Activated CD8-positive, alpha-beta T cell treated with anti-CD3 and anti-CD28 coated beads for 36 hours (primary cell): ENCODE measurements at regions not wholly inside any gene's neighbourhood (a gene's known extent, or its start where the extent isn't known, plus 50 kb on each side); places are given as distances from the start of the nearest gene placed in this dataset.

Source experiments
- ATAC-seq: fragments of 200-7000 bp; cut with Tn5 transposase; one replicate; pipeline ENCODE4 v1.10.0; 2021; ENCODE audit warnings: mild to moderate bottlenecking, moderate library complexity
- CTCF ChIA-PET: fragments of 350-600 bp; sonication (Branson Sonifier 250); formaldehyde crosslinking; loops from one replicate; lab custom pipeline; 2021; ENCODE audit warnings: antibody characterized with exemption; lab: Charles Lee
- POLR2A ChIA-PET: fragments of 350-600 bp; sonication (Branson Sonifier 250); formaldehyde crosslinking; loops from one replicate; lab custom pipeline; 2021; ENCODE audit warnings: antibody characterized with exemption; lab: Charles Lee
- DNase-seq: peaks from one replicate; pipeline ENCODE4 v3.0.0-alpha.2; 2020
- H3K27ac Mint-ChIP-seq: one replicate; pipeline ENCODE4 v1.8.0; 2021; ENCODE audit warnings: mild to moderate bottlenecking, mixed read lengths
- H3K27me3 Mint-ChIP-seq: one replicate; pipeline ENCODE4 v1.8.0; 2021; ENCODE audit warnings: mixed read lengths
- H3K36me3 Mint-ChIP-seq: one replicate; pipeline ENCODE4 v1.8.0; 2021; ENCODE audit warnings: low read depth, mixed read lengths
- H3K4me1 Mint-ChIP-seq: one replicate; pipeline ENCODE4 v1.8.0; 2021; ENCODE audit warnings: low read depth, mixed read lengths
- H3K4me3 Mint-ChIP-seq: one replicate; pipeline ENCODE4 v1.8.0; 2021; ENCODE audit warnings: mild to moderate bottlenecking, moderate library complexity, mixed read lengths
- H3K9me3 Mint-ChIP-seq: one replicate; pipeline ENCODE4 v1.8.0; 2021; ENCODE audit warnings: mixed read lengths
- intact Hi-C: fragments of 100-400 bp; cut with micrococcal nuclease; formaldehyde crosslinking; loops from one replicate; pipeline ENCODE4 v1.10.0; 2022
- TF ChIP-seq, protein P1 (sequence below): fragments of 200-600 bp; IDR thresholded peaks from one replicate; pipeline ENCODE4 v1.8.0; 2022; ENCODE audit warnings: antibody characterized with exemption, mild to moderate bottlenecking

DNA sequence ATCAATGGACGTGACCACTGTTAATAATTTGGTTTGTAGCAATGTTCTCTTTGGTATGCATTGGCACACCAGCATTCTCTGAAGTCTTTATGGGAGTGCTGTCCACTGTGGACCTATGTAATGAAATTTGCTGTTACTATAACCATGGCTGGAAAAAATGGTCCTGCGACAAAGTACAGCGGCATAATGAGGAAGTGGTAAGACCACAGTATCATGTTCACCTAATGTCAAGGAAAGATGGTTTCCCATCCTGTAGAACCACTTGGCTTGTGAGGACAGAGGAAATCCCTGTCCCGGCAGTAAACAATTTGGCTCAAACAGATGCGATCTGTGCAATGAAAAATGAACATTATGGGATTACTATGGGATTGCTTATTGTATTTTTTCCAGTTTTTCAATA, 173.9 kb upstream of the IVNS1ABP start:
- TF ChIP-seq, protein P1, sequence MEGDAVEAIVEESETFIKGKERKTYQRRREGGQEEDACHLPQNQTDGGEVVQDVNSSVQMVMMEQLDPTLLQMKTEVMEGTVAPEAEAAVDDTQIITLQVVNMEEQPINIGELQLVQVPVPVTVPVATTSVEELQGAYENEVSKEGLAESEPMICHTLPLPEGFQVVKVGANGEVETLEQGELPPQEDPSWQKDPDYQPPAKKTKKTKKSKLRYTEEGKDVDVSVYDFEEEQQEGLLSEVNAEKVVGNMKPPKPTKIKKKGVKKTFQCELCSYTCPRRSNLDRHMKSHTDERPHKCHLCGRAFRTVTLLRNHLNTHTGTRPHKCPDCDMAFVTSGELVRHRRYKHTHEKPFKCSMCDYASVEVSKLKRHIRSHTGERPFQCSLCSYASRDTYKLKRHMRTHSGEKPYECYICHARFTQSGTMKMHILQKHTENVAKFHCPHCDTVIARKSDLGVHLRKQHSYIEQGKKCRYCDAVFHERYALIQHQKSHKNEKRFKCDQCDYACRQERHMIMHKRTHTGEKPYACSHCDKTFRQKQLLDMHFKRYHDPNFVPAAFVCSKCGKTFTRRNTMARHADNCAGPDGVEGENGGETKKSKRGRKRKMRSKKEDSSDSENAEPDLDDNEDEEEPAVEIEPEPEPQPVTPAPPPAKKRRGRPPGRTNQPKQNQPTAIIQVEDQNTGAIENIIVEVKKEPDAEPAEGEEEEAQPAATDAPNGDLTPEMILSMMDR: no peak
- ChIA-PET CTCF (interaction anchor here (0.9 to 1.0 kb wide), 2 partner anchors 10 to 105 kb away, joined by 3 read pairs; no protein-coding TSS in a partner anchor), POLR2A (no interaction called here)
- Mint-ChIP-seq H3K27me3 (no peaks in the 10 kb centered on the region), H3K4me3 (no peak overlapping the region), H3K9me3 (no peaks in the 10 kb centered on the region), H3K36me3 (no peaks in the 10 kb centered on the region), H3K4me1 (no peaks in the 10 kb centered on the region), H3K27ac (no peak overlapping the region)
- ATAC-seq (no peak), DNase-seq (no peak)
- intact Hi-C loops: no loop called here

DNA sequence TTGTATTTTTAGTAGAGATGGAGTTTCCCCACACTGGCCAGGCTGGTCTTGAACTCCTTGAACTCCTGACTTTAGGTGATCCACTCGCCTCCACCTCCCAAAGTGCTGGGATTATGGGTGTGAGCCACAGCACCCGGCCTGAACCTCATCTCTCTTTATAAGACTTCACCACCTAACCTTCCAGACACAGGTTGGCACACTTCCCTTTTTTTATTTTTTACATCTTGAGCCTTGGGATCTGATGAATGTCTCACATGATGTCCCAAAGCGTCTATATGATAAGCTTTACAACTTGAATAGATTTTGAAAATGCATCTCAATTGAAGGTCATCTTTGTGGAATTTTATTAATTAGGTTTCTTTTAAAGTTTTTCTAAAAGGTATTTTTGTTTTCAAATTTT, 172.4 kb upstream of the IVNS1ABP start:
- ATAC-seq (no peak), DNase-seq (no peak)
- no peaks in the 10 kb centered on the region for H3K27me3 Mint-ChIP-seq
- TF ChIP-seq, protein P1: no peak
- no peaks in the 10 kb centered on the region for H3K36me3 Mint-ChIP-seq
- no peaks in the 10 kb centered on the region for H3K9me3 Mint-ChIP-seq
- intact Hi-C loops: no loop called here
- POLR2A ChIA-PET: no interaction called here
- H3K4me1 Mint-ChIP-seq: no peaks in the 10 kb centered on the region
- H3K4me3 Mint-ChIP-seq: no peak overlapping the region
- CTCF ChIA-PET: interaction anchor here (1.0 kb wide), 1 partner anchor 9 kb away, joined by 4 read pairs; no protein-coding TSS in a partner anchor
- no peak overlapping the region for H3K27ac Mint-ChIP-seq

DNA sequence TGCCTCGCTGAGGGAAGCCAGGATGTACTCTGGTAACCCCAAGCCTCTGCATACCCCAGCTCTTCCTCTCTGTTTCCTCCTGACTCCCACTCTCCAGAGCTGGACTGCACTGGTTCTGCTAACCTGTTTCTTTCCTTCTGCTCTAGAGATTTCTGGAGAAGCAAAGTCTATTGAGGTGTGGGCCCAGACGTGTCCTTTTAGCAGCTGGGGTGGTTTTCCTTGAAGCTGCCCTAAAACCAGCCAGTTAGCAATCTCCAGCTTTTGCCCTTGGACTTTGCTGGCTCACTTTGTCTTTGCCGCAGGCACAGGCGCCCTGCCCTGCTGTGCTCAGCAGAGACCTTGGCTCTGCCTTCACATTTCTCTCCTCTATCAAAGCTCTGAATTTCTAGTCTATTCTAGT, 171.8 kb upstream of the IVNS1ABP start:
- Mint-ChIP-seq H3K36me3 (no peaks in the 10 kb centered on the region), H3K9me3 (no peaks in the 10 kb centered on the region), H3K4me1 (no peaks in the 10 kb centered on the region), H3K4me3 (no peak overlapping the region), H3K27ac (no peak overlapping the region), H3K27me3 (no peaks in the 10 kb centered on the region)
- intact Hi-C loops: no loop called here
- DNase-seq (no peak), ATAC-seq (no peak)
- TF ChIP-seq, protein P1: no peak
- CTCF ChIA-PET: no interaction called here
- POLR2A ChIA-PET: no interaction called here

DNA sequence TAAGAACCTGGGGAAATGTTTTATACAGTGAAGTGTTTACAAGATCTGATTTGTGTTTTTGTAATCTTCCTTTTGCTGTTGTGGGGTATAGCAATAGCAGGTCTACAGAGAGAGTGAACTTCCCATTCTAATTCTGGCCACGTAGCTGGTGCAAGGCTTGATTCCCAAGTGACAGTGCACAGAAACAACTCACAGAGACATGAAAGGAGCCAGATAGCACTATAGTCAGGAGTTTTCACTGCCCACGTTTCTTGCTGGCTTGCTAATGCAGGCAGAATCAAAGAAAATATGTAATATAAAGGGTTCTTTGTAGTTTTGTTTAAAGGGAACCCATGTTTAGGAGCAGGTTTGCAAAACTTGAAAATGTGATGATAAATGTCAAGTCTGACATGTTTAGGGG, 170.9 kb upstream of the IVNS1ABP start:
- TF ChIP-seq, protein P1: no peak
- POLR2A ChIA-PET: interaction anchor here (0.8 to 1.1 kb wide), 2 partner anchors 12 to 68 kb away, joined by 3 to 4 read pairs; no protein-coding TSS in a partner anchor
- no peaks in the 10 kb centered on the region for H3K27me3 Mint-ChIP-seq
- intact Hi-C loops: no loop called here
- CTCF ChIA-PET: interaction anchor here (1.3 kb wide), 1 partner anchor 193 kb away, joined by 4 read pairs; no protein-coding TSS in a partner anchor
- H3K4me1 Mint-ChIP-seq: no peaks in the 10 kb centered on the region
- ATAC-seq: no peak
- H3K4me3 Mint-ChIP-seq: no peak overlapping the region
- H3K9me3 Mint-ChIP-seq: no peaks in the 10 kb centered on the region
- no peaks in the 10 kb centered on the region for H3K36me3 Mint-ChIP-seq
- no peak for DNase-seq
- no peak overlapping the region for H3K27ac Mint-ChIP-seq

DNA sequence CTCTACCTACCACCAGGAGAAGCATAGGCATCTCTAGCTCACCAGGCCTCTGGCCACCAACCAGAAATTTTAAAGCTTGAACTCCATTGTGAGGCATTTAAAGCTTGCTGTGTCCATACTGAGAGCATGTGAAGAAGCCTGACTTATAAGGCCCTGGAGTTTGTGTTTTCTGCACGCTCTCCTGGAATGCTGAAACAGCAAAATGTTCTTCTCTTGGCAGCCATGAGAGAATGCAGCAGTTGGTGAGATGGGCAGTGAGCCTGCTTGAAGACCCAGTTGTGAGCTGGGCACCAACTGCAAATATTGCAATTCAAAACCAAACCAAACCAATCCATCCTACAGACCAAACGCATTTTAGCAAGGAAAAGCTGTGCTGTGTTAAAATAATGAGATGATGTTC, 170.0 kb upstream of the IVNS1ABP start:
- no peak for DNase-seq
- TF ChIP-seq, protein P1: no peak
- intact Hi-C loops: no loop called here
- no peaks in the 10 kb centered on the region for H3K9me3 Mint-ChIP-seq
- H3K27ac Mint-ChIP-seq: no peak overlapping the region
- no peak for ATAC-seq
- ChIA-PET CTCF (interaction anchor here (1.3 kb wide), 1 partner anchor 194 kb away, joined by 4 read pairs; no protein-coding TSS in a partner anchor), POLR2A (interaction anchor here (1.1 kb wide), 1 partner anchor 11 kb away, joined by 3 read pairs; no protein-coding TSS in a partner anchor)
- no peaks in the 10 kb centered on the region for H3K27me3 Mint-ChIP-seq
- no peaks in the 10 kb centered on the region for H3K4me1 Mint-ChIP-seq
- H3K36me3 Mint-ChIP-seq: no peaks in the 10 kb centered on the region
- no peak overlapping the region for H3K4me3 Mint-ChIP-seq
